Prostate gland (tissue), 2 donors: ENCODE measurements at regions not wholly inside any gene's neighbourhood (a gene's known extent, or its start where the extent isn't known, plus 50 kb on each side); places are given as distances from the start of the nearest gene placed in this dataset.

Source experiments
- POLR2A ChIP-seq: fragments of 450-650 bp; IDR thresholded peaks from one replicate; pipeline ENCODE4 v1.6.1; 2016; ENCODE audit warnings: antibody characterized with exemption, mild to moderate bottlenecking
- TF ChIP-seq, protein P1 (sequence below), 4 experiments: fragments of 200-600 bp in 2 of 4; fragments of 450-650 bp in 2 of 4; sonication (generic) in 2 of 4; IDR thresholded peaks; 1 replicate in 3 of 4; 2 replicates in 1 of 4; pipeline ENCODE4 v1.5.1; 2016 to 2019; ENCODE audit warnings: antibody characterized with exemption in 4 of 4, mild to moderate bottlenecking in 2 of 4, moderate library complexity in 2 of 4

DNA sequence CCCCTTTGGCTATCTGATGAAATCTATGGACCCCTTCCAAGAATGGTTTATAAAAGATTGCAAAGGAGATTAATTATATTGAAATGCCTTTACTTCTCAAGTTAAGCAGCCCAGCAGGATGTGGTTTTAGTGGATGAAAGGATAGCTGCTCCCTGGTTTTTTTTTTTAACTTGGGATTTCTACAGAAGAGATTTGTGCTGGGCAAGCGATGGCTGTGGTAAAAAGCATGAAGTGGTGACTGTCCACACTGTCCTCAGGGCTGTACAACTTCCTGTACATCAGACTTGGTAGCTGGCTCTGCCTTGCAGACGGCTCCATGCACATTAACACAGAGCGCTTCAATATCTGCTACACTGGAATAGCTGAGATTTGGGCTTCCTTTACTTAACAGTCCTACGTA lies 321.7 kb downstream of the DHX15 start:
- TF ChIP-seq POLR2A = no peak
- TF ChIP-seq, protein P1, sequence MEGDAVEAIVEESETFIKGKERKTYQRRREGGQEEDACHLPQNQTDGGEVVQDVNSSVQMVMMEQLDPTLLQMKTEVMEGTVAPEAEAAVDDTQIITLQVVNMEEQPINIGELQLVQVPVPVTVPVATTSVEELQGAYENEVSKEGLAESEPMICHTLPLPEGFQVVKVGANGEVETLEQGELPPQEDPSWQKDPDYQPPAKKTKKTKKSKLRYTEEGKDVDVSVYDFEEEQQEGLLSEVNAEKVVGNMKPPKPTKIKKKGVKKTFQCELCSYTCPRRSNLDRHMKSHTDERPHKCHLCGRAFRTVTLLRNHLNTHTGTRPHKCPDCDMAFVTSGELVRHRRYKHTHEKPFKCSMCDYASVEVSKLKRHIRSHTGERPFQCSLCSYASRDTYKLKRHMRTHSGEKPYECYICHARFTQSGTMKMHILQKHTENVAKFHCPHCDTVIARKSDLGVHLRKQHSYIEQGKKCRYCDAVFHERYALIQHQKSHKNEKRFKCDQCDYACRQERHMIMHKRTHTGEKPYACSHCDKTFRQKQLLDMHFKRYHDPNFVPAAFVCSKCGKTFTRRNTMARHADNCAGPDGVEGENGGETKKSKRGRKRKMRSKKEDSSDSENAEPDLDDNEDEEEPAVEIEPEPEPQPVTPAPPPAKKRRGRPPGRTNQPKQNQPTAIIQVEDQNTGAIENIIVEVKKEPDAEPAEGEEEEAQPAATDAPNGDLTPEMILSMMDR (IDR thresholded peaks at IDR 0.05) = no peak
